Left hindlimb (tissue), 1 donor: ENCODE measurements at regions not wholly inside any gene's neighbourhood (a gene's known extent, or its start where the extent isn't known, plus 50 kb on each side); places are given as distances from the start of the nearest gene placed in this dataset.

ENCODE experiments used
- DNase-seq: peaks from one replicate; pipeline ENCODE4 v3.0.0-alpha.2; 2018

DNA sequence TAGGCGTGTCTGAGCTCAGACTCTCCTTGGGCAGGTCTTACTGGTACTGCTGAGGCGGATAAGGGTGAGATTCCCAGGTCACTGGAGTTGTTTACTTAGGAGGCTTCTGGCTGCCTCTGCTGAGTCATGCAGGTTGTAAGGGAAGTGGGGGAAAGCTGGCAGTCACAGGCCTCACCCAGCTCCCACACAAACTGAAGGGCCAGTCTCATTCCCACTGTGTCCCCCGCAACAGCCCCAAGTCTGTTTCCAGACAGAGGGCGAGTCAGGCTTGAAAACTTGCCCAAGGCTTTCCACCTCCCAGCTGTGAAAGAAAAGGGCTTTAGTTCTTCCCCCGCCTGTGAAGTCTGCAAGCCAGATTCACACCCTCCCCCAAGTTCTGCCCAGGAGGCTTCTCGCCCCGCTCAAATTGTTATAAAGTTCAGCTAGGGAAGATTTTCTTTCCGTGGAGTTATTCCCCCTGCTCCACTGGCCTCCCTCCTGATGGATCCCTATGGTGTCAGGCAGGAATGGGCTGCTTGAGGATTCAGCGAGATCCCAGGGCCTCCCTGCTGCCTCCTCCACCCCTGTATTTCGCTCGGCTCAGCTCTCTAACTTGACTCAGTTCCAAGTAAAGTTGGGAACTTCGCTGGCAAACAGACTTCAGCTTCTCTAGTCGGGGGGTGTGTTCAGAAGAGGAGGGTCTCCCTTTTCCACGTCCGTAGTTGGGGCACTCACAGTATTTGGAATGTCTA lies 248.6 kb downstream of the NR4A2 start:
- peak; percentile 38 for DNase-seq

GRCh38 chr2:156079845-156080244 lies 252.7 kb downstream of the NR4A2 start:
- DNase-seq, result no peak

DNA sequence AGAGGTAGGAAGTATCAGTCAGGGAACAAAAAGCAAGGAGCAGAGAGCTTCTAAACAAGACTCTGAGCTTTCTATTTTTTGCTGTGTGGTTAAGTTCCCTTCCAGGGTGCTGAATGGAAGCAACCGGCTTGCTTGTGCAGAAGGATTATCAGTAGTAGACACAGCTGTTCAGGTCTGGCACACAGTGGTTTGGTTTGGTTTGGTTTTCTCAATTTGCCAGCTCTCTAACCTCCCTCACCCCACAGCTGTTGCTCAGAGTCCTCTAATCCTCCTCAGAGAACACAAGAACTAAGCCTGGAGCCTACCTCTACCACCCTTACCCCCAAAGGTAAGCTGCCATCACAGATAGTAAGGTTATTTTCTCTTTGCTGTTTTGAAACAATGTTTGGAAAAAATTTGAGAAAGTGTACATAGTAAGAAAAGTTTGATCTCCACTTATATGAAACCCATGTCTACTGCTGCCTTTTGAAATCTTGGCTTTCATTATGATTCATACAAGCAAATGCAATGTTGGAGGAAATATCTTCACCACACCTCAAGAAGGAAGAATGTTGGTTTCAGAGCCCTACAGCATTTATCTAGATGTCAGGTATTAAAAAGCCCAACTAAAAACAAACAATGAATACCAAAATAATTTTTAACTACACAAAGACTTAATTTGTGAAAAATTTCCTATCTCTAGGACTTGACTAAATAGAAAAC lies 255.3 kb downstream of the NR4A2 start:
- no peak for DNase-seq

- no peak for DNase-seq
Measured at GRCh38 chr2:156065912-156066311, 266.6 kb downstream of the NR4A2 start.

- no peak for DNase-seq
Measured at GRCh38 chr2:156064540-156064939, 268.0 kb downstream of the NR4A2 start.

- DNase-seq, result no peak
Measured at GRCh38 chr2:156057647-156058046, 274.9 kb downstream of the NR4A2 start.

DNA sequence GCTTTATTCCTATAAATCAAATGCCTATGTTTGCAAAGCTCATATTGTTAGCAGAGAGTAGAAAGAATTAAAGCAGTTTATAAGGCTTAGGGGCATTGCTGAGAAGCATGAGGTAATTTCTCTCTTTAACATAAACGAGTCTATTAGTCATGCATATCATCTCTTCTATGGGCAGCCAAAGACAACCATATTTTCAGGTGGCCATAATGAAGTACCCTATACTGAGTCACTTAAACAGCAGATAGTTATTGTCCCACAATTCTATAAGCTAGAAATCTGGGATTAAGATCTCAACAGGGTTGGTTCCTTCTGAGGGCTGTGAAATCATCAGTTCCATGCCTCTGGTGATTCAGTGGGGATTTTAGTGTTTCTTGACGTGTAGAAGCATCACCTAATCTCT lies 277.5 kb downstream of the NR4A2 start:
- no peak for DNase-seq

DNA sequence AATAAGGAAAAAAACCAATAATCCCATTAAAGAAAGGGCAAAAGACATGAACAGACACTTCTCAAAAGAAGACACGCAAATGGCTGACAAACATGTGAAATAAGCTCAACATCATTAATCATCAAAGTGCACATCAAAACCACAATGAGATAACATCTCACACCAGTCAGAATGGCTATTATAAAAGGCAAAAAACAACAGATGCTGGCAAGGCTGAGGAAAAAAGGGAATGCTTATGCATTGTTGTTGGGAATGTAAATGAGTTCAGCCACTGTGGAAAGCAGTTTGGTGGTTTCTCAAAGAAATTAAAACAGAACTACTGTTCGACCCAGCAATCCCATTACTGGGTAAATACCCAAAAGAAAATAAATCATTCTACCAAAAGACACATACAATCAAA lies 285.6 kb downstream of the NR4A2 start:
- no peak for DNase-seq

- no peak for DNase-seq
Measured at GRCh38 chr2:156042895-156043294, 289.6 kb downstream of the NR4A2 start.

DNA sequence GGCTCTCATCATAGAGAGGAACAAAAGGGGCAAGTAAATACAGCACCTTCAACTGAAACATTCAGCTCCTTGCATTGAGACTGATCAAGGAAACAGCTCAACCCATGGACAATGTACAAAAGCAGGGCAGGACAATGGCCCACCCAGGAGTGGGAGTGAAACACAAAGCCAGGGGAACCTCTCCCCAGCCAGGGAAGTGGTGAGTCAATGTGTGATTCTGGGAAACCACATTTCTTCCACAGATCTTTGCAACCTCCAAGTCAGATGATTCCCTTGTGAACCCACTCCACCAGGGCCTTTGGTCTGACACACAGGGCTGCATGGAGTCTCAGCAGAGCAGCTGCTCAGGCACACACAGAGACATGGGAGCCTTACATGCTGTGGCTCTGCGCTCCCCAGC lies 294.5 kb downstream of the NR4A2 start:
- DNase-seq, result no peak

GRCh38 chr2:156037482-156037881 lies 295.0 kb downstream of the NR4A2 start:
- DNase-seq, result no peak

DNA sequence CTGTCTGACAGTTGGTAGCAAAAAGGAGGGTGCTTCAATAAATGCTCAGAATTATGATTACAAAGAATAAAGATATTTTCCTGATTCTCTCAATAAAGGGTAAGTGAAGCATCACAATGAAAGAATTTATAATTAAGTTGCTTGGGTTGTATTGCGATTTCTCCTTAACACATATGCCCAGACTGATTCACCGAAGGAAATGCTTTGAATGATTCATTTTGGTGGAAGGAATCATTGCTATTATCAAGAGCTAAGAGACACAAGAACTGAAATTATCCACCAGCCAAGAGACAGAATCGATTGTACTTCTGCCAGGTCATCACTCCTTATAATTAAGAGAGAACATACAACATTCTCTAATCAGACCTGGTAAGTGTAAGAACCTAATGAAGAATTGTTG lies 301.4 kb downstream of the NR4A2 start:
- no peak for DNase-seq

DNA sequence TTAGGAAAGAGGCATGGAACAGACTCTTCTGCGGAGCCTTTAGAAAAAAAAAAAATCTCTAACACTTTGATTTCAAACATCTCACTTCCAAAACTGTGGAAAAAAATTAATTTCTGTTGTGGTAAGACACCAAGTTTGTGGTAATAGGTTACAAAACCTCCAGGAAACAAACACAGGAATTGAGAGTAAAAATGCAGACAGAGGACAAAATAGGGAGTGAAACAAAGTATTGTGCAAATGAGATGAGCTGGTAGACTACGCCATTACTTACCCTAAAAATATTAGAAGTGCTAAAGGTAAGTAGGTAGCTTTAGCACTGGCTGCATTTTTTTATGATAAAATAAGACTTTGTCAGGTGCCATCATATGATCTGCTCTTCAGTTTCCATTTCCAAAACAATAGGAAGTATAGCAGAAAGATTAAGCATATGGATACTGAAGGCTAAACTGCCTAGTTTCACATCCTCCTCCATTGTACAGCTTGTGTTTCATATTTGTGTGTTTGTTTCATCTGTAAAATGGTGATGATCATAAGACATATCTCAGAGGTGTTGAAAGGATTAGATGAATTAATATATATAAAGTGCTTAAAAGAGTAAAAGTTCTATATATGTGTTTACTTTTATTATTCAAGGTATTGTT lies 309.2 kb downstream of the NR4A2 start:
- DNase-seq, result no peak

GRCh38 chr2:156021146-156022040 lies 311.1 kb downstream of the NR4A2 start:
- no peak for DNase-seq

DNA sequence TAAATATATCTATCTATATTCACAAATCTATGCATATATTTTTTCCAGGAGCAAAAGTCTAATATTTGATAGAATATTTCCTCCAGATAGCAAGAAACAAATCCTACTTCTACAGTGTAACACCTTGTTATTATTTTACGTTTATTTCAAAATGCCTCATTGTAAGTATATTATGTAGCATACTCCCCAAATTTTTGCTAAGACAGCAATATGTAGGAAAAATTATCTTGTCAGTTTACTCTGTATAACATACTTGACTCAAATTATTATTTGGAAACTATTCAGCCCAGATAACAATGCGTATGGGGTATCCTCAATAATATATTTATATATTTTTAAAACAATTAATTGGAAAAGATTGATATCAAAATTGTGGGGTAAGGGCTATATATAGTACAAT lies 313.2 kb downstream of the NR4A2 start:
- no peak for DNase-seq

- DNase-seq, result no peak
Measured at GRCh38 chr2:156017341-156017885, 315.1 kb downstream of the NR4A2 start.

GRCh38 chr2:156009293-156009692 lies 323.2 kb downstream of the NR4A2 start:
- DNase-seq, result no peak

DNA sequence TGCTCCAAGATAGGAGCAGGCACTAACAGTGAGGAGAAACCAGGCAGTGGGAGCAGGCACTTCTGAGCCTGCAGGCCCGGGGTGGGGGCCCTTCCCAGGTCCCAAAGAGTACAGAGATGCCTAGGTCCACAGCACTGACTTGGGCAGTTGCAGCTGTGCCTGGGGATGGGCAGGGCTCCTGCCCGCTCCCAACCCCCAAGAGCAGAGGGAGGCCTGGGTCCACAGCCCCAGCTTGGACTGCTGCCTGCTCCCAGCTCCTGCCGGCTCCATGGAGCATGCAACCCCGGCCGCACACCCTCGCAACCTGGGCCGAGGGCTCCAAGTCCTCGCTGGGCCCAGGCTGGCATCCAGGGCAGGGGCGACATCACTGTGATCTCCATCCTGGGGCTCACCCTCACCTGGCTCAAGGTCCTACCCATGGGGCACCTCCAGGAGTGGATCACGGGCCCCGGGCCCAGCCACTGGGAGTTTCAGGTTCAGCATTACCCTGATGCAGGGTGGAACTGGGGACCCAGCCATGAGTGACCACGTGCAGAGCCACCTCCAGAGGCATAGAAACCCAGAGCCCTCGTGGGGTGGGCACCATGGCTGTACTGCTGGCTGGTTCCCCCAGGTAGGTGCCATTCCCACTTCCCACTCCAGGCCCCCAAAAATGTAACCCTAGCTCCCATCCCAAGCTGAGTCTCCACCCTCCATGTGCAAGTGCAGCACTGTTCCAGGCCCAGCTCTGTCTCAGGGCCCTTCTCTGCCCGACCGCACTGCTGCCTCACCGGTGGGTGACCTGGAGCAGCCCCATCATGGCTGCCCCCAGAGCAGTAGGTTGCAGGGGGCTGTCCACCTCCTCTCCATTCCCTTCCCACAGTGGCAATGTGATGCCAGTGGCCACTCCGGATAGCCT lies 325.6 kb downstream of the NR4A2 start:
- DNase-seq, result no peak

DNA sequence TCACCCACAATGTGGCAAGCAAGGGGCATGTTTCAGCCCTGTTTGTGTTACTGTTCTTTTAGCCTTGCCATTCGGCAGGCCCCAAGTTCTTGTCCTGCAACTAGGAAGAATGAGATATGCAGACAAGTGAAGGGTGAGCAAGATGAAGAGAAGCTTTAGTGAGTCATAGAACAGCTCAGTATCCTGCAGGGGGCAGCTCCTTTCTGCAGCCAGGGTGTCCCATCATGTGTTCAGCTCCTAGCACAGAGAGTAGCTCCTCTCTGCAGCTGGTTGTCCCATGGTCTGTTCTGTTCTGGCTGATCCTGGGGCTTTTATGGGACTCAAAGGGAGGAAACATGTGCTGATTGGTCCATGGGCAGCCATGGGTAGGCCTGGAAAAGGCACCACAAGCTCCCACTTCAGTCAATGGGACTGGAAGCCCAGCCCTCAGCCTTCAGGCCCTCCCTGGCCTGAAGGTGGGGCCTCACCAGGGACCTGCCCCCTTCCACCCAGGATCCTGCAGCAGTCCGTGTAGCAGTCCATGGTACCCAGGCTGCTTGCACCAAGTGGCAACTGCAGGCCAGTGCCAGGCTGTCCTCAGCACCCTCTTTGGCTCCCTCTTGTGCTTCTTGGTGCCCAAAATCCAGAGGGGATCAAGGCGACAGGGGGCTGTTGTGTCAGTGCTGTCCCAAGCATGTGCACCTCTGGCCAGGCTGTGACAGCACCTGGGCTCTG lies 326.4 kb downstream of the NR4A2 start:
- no peak for DNase-seq

GRCh38 chr2:156005531-156005930 lies 327.0 kb downstream of the NR4A2 start:
- no peak for DNase-seq

DNA sequence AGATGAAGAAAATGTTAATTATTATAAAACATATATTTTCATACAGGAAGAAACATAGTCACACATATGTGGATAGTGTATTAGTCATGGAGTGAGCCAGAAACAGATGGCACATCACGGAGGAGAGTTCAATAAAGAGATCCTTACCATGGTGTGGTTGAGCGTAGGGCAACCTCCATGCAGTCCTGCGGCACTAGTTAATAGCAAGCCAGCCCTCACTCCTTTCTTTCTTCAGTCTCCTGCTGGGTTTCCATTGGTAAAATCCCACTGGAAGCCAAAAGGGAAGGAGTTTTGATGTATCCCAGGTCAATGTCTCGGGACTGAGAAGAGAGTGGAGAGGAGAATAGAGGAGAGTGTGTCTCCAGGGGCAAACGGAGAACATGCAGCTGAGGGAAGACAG lies 328.1 kb downstream of the NR4A2 start:
- DNase-seq, result no peak
